Choroid plexus epithelial cell (primary cell): ENCODE measurements at regions not wholly inside any gene's neighbourhood (a gene's known extent, or its start where the extent isn't known, plus 50 kb on each side); places are given as distances from the start of the nearest gene placed in this dataset.

Source experiments
- DNase-seq: peaks from one replicate; pipeline ENCODE4 v3.0.0-alpha.2; 2010; ENCODE audit warnings: low read depth
- H3K4me3 ChIP-seq: 2 replicates; pipeline ENCODE4 v1.5.1; 2011; ENCODE audit warnings: low read depth, mild to moderate bottlenecking, control low read depth, low read length, moderate library complexity
- TF ChIP-seq, protein P1 (sequence below): conservative IDR thresholded peaks from 2 replicates; pipeline ENCODE4 v1.5.1; 2011; ENCODE audit warnings: low read depth, mild to moderate bottlenecking, control low read depth, inconsistent platforms, low read length, moderate library complexity

DNA sequence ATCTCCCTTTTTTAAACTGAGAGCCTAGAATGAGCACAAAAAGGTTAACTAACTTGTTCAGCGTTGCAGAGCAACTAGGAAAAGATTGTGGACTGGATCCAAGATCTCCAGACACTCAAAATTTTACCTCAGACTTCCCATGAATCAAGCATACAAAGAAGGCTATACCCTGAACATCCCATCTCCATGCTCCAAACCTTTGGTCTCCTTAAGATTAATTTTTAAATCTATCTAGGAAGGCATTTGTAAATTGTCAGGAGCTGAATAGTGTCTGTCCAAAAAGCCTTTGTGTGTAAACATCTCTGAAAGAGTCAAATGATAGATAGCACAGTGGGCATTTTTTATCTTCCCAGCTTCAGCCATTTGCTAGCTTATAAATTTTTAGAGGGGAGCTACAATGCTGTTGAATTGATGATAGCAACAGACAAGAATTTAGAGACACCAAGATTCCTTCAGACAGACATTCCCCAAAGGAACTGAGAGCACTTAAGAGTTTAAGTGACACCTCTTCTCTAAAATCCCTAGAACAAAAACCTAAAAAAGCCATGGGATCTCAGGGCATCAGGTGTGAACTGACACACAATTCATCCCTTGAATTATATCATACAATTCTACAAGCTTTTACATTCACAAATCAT lies 480.8 kb upstream of the FAM241A start:
- TF ChIP-seq, protein P1, sequence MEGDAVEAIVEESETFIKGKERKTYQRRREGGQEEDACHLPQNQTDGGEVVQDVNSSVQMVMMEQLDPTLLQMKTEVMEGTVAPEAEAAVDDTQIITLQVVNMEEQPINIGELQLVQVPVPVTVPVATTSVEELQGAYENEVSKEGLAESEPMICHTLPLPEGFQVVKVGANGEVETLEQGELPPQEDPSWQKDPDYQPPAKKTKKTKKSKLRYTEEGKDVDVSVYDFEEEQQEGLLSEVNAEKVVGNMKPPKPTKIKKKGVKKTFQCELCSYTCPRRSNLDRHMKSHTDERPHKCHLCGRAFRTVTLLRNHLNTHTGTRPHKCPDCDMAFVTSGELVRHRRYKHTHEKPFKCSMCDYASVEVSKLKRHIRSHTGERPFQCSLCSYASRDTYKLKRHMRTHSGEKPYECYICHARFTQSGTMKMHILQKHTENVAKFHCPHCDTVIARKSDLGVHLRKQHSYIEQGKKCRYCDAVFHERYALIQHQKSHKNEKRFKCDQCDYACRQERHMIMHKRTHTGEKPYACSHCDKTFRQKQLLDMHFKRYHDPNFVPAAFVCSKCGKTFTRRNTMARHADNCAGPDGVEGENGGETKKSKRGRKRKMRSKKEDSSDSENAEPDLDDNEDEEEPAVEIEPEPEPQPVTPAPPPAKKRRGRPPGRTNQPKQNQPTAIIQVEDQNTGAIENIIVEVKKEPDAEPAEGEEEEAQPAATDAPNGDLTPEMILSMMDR: no peak
- no peak for DNase-seq

DNA sequence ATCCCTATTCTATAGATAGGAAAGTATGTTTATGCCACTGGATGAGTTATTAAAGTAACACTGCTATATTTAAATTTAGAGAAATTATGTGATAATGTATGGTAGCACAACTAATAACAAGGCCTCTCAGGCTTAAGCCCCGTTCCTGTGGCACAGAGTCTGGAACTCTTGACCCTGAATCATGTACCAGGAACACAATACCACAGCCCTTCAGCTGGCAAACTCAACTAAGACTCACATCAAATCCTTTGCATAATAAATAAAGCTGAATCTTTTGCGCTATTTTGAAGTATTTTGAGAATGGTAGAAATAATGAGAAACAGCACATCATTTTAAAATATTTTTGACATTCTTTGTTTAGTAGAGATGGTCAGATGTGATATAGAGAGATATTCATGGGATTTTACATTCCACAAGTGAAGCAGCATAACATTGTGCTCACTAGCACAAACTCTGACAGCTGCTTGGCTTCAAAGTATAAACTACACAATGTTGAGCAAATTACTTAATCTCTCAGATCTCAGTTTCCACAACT lies 478.4 kb upstream of the FAM241A start:
- no peak overlapping the region for H3K4me3 ChIP-seq
- TF ChIP-seq, protein P1: no peak
- DNase-seq: no peak

More for the DNA sequence above, 480.8 kb upstream of the FAM241A start:
- no peak overlapping the region for H3K4me3 ChIP-seq

DNA sequence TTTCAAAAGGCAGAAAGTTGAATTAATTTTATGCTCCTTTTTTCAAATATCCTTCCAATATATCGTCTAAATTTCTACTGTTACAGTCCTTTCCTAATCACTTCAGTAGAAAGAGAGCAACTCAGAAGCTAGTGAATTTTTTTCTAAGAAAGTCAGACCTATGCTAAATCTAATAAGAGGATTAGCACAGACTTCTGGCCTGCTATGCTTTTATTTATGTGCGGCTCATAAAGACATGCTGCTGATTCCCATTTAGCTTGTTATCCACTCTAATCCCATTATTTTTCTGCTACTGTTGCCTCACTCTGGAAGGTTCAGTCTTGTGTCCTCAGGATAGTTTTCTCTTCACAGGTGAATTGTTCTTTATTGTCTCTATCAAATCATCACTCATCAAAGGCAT lies 473.5 kb upstream of the FAM241A start:
- no peak overlapping the region for H3K4me3 ChIP-seq
- TF ChIP-seq, protein P1: no peak
- no peak for DNase-seq

DNA sequence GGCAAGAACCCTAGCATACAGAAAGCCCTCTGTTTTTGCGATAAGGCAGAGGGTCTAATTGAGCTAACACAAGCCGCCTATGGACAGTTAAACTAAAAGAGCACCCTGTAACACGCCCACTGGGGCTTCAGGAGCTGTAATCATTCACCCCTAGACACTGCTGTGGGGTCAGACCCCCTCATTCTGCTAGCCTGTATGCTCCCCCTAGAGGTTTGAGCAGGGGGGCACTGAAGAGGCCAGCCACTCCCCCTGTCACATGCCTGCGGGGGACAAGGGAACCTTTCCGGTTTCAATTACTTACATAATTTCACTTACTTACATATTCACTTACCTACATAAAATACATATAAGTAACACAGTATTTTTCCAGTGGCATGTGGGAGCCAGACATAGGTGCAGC lies 469.5 kb upstream of the FAM241A start:
- no peak overlapping the region for H3K4me3 ChIP-seq
- TF ChIP-seq, protein P1: no peak
- no peak for DNase-seq

DNA sequence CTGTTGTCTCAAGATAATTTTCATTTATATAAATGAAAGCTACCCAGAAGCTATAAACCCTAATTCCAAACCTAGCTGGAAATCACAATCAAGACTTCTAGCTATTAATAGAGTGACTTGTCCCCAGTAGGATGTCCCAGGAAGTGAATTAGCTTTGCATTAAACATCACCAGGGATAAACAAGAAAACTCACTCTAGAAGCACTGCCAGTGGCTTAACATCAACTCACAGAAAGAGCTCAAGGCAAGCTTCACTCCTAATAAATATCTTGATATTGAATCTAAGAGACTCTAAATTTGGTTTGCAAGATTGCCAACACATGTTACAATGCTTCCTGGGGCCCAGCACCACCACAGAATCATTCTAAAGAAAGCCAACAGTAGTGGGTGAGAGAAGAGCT lies 468.7 kb upstream of the FAM241A start:
- no peak for DNase-seq
- TF ChIP-seq, protein P1: no peak
- no peak overlapping the region for H3K4me3 ChIP-seq

DNA sequence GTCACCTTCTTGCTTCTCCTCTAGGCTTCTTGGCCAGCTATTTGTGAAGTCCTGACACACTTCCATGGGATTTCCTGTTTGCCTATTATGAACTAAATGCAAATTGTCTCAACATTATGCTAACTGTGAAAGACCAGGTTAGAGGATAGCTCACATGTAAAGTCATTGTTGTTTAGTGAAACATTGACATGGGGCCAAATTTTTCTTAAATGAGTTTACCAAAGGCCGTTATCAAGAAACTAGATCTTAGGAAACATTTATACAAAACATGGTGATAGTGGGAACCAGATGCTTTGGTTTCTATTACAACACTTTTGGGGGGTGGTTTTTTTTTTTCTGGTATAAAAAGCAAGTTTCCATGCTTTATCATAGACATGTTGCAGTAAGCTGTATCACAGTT lies 466.8 kb upstream of the FAM241A start:
- TF ChIP-seq, protein P1: no peak
- H3K4me3 ChIP-seq: no peak overlapping the region
- peak; percentile 35 for DNase-seq

DNA sequence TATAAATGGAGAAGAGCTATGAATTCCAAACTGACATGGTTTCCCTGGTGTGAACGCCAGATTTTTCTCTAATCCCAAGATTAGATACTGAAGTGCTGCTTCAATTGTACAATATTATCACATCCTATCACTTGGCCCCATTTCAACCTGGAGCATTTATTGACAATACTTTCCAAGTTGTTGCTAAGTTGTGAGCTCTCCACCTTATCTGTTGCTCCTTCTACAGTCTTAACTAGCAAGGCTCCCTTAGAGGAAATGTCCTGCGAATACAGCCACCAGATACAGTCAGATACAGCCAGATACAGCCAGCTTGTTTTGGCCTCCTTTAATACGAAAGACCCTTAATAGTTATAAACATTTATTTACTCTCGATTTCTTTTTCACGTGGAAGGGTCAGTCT lies 466.3 kb upstream of the FAM241A start:
- TF ChIP-seq, protein P1: no peak
- DNase-seq: peak; percentile 3
- no peak overlapping the region for H3K4me3 ChIP-seq
